NCI-H1048 (cell line): ENCODE measurements at regions not wholly inside any gene's neighbourhood (a gene's known extent, or its start where the extent isn't known, plus 50 kb on each side); places are given as distances from the start of the nearest gene placed in this dataset.

Experiments used
- DNase-seq: peaks from one replicate; lab custom pipeline; 2025; lab: John Stamatoyannopoulos, UW

GRCh38 chr12:75563351-75563750 lies 51.9 kb upstream of the KRR1 start:
- no peak for DNase-seq

- DNase-seq = no peak
These were observed 50.5 kb upstream of the KRR1 start for GRCh38 chr12:75561921-75562320.
